Rectal smooth muscle tissue (tissue), 1 donor: ENCODE measurements at regions not wholly inside any gene's neighbourhood (a gene's known extent, or its start where the extent isn't known, plus 50 kb on each side); places are given as distances from the start of the nearest gene placed in this dataset.

Experiments
- H3K27ac ChIP-seq: one replicate; pipeline ENCODE4 v1.7.0; 2013; ENCODE audit warnings: low read depth, low read length, inconsistent platforms
- H3K27me3 ChIP-seq: one replicate; pipeline ENCODE4 v1.7.0; 2013; ENCODE audit warnings: low read length; ENCODE audit not compliant: control insufficient read depth, insufficient read depth
- H3K36me3 ChIP-seq: one replicate; pipeline ENCODE4 v1.7.0; 2013; ENCODE audit warnings: low read length; ENCODE audit not compliant: control insufficient read depth, insufficient read depth
- H3K4me1 ChIP-seq: one replicate; pipeline ENCODE4 v1.7.0; 2013; ENCODE audit warnings: low read length; ENCODE audit not compliant: control insufficient read depth, insufficient read depth
- H3K4me3 ChIP-seq: one replicate; pipeline ENCODE4 v1.7.0; 2013; ENCODE audit warnings: low read length
- H3K9ac ChIP-seq: one replicate; pipeline ENCODE4 v1.7.0; 2013; ENCODE audit warnings: low read length

GRCh38 chr1:80023358-80023757 lies 1016.8 kb upstream of the ADGRL4 start:
- H3K27me3 ChIP-seq, result no peaks in the 10 kb centered on the region
- no peaks in the 10 kb centered on the region for H3K36me3 ChIP-seq
- no peaks in the 10 kb centered on the region for H3K4me1 ChIP-seq
- H3K4me3 ChIP-seq, result no peak overlapping the region
- H3K9ac ChIP-seq, result no peak overlapping the region
- H3K27ac ChIP-seq, result no peak overlapping the region

- H3K27me3 ChIP-seq, result no peaks in the 10 kb centered on the region
- H3K4me3 ChIP-seq, result no peak overlapping the region
- no peaks in the 10 kb centered on the region for H3K4me1 ChIP-seq
- no peaks in the 10 kb centered on the region for H3K36me3 ChIP-seq
- H3K9ac ChIP-seq, result no peak overlapping the region
- no peak overlapping the region for H3K27ac ChIP-seq
Measured at GRCh38 chr1:80021891-80022290, 1015.4 kb upstream of the ADGRL4 start.

GRCh38 chr1:80018348-80018747 lies 1011.8 kb upstream of the ADGRL4 start:
- Histone ChIP-seq H3K27me3 (no peaks in the 10 kb centered on the region), H3K36me3 (no peaks in the 10 kb centered on the region), H3K4me1 (no peaks in the 10 kb centered on the region), H3K27ac (no peak overlapping the region), H3K4me3 (no peak overlapping the region), H3K9ac (no peak overlapping the region)

- no peaks in the 10 kb centered on the region for H3K4me1 ChIP-seq
- no peaks in the 10 kb centered on the region for H3K36me3 ChIP-seq
- no peaks in the 10 kb centered on the region for H3K27me3 ChIP-seq
- no peak overlapping the region for H3K27ac ChIP-seq
- H3K4me3 ChIP-seq, result no peak overlapping the region
- no peak overlapping the region for H3K9ac ChIP-seq
Measured at GRCh38 chr1:80008934-80009333, 1002.4 kb upstream of the ADGRL4 start.

- Histone ChIP-seq H3K9ac (no peak overlapping the region), H3K27ac (no peak overlapping the region), H3K36me3 (no peaks in the 10 kb centered on the region), H3K4me1 (no peaks in the 10 kb centered on the region), H3K27me3 (no peaks in the 10 kb centered on the region), H3K4me3 (no peak overlapping the region)
Measured at GRCh38 chr1:80003250-80003649, 996.7 kb upstream of the ADGRL4 start.

- no peaks in the 10 kb centered on the region for H3K4me1 ChIP-seq
- no peaks in the 10 kb centered on the region for H3K36me3 ChIP-seq
- no peak overlapping the region for H3K9ac ChIP-seq
- no peak overlapping the region for H3K27ac ChIP-seq
- no peaks in the 10 kb centered on the region for H3K27me3 ChIP-seq
- H3K4me3 ChIP-seq, result no peak overlapping the region
Measured at GRCh38 chr1:79988401-79988800, 981.9 kb upstream of the ADGRL4 start.

GRCh38 chr1:79982211-79982610 lies 975.7 kb upstream of the ADGRL4 start:
- no peak overlapping the region for H3K4me3 ChIP-seq
- peaks cover 2% of the 10 kb centered on the region for H3K4me1 ChIP-seq
- H3K9ac ChIP-seq, result no peak overlapping the region
- H3K36me3 ChIP-seq, result no peaks in the 10 kb centered on the region
- H3K27me3 ChIP-seq, result no peaks in the 10 kb centered on the region
- no peak overlapping the region for H3K27ac ChIP-seq

GRCh38 chr1:79981481-79981880 lies 975.0 kb upstream of the ADGRL4 start:
- no peaks in the 10 kb centered on the region for H3K36me3 ChIP-seq
- no peaks in the 10 kb centered on the region for H3K27me3 ChIP-seq
- H3K27ac ChIP-seq, result no peak overlapping the region
- H3K9ac ChIP-seq, result no peak overlapping the region
- H3K4me3 ChIP-seq, result no peak overlapping the region
- peaks cover 2% of the 10 kb centered on the region for H3K4me1 ChIP-seq

- H3K4me1 ChIP-seq, result peaks cover 2% of the 10 kb centered on the region
- no peak overlapping the region for H3K27ac ChIP-seq
- no peaks in the 10 kb centered on the region for H3K36me3 ChIP-seq
- no peaks in the 10 kb centered on the region for H3K27me3 ChIP-seq
- no peak overlapping the region for H3K4me3 ChIP-seq
- H3K9ac ChIP-seq, result no peak overlapping the region
Measured at GRCh38 chr1:79979346-79979745, 972.8 kb upstream of the ADGRL4 start.

- H3K4me1 ChIP-seq, result no peaks in the 10 kb centered on the region
- H3K27me3 ChIP-seq, result no peaks in the 10 kb centered on the region
- H3K9ac ChIP-seq, result no peak overlapping the region
- no peaks in the 10 kb centered on the region for H3K36me3 ChIP-seq
- H3K27ac ChIP-seq, result no peak overlapping the region
- H3K4me3 ChIP-seq, result no peak overlapping the region
Measured at GRCh38 chr1:79976287-79976686, 969.8 kb upstream of the ADGRL4 start.

GRCh38 chr1:79974659-79975058 lies 968.1 kb upstream of the ADGRL4 start:
- Histone ChIP-seq H3K27me3 (no peaks in the 10 kb centered on the region), H3K36me3 (no peaks in the 10 kb centered on the region), H3K4me1 (no peaks in the 10 kb centered on the region), H3K9ac (no peak overlapping the region), H3K27ac (no peak overlapping the region), H3K4me3 (no peak overlapping the region)

- Histone ChIP-seq H3K9ac (no peak overlapping the region), H3K4me1 (no peaks in the 10 kb centered on the region), H3K36me3 (no peaks in the 10 kb centered on the region), H3K27ac (no peak overlapping the region), H3K4me3 (no peak overlapping the region), H3K27me3 (no peaks in the 10 kb centered on the region)
Measured at GRCh38 chr1:79969886-79970285, 963.4 kb upstream of the ADGRL4 start.

GRCh38 chr1:79966438-79966837 lies 959.9 kb upstream of the ADGRL4 start:
- Histone ChIP-seq H3K4me3 (no peak overlapping the region), H3K4me1 (no peaks in the 10 kb centered on the region), H3K27ac (no peak overlapping the region), H3K9ac (no peak overlapping the region), H3K36me3 (no peaks in the 10 kb centered on the region), H3K27me3 (no peaks in the 10 kb centered on the region)
